ENCODE measurements at regions not wholly inside any gene's neighbourhood (a gene's known extent, or its start where the extent isn't known, plus 50 kb on each side); places are given as distances from the start of the nearest gene placed in this dataset.

GRCh38 chr4:170610434-170610833, 520.7 kb upstream of the AADAT start:
- CTCF ChIA-PET = no interaction called here
- Histone ChIP-seq H3K4me2 (no peak overlapping the region), H3K4me1 (no peaks in the 10 kb centered on the region), H3K9me3 (no peaks in the 10 kb centered on the region), H3K4me3 (no peak overlapping the region), H3K27ac (no peak overlapping the region)
- TF ChIP-seq ATOH8 (CRISPR knock-in tag; IDR thresholded peaks at IDR 0.05; ENCODE audit: low read depth) (no peak), HMGXB4 (CRISPR knock-in tag; IDR thresholded peaks at IDR 0.05; ENCODE audit: borderline replicate concordance) (no peak), EHF (CRISPR knock-in tag; IDR thresholded peaks at IDR 0.05) (no peak), SREBF2 (IDR thresholded peaks at IDR 0.05) (no peak), MAX (IDR thresholded peaks at IDR 0.05) (no peak), MAFK (IDR thresholded peaks at IDR 0.05; ENCODE audit: partially characterized antibody) (no peak), TFCP2L1 (CRISPR knock-in tag; IDR thresholded peaks at IDR 0.05) (no peak), FOSL2 (IDR thresholded peaks at IDR 0.05) (no peak), FOSL2 (CRISPR knock-in tag; IDR thresholded peaks at IDR 0.05) (no peak), POLR2AphosphoS2 (conservative IDR thresholded peaks at IDR 0.05; ENCODE audit: low read length) (no peak), CTCF (IDR thresholded peaks at IDR 0.05) (no peak), HDAC2 (IDR thresholded peaks at IDR 0.05) (no peak), ZNF302 (CRISPR knock-in tag; IDR thresholded peaks at IDR 0.05) (no peak), FOXS1 (CRISPR knock-in tag; IDR thresholded peaks at IDR 0.05) (no peak)
- POLR2A ChIA-PET = no interaction called here
- FAIRE-seq (no peak), DNase-seq (ENCODE audit: low read depth in 1 of 2, low spot score in 1 of 2) (no peak), ATAC-seq (no peak)
- WGBS (ENCODE audit: missing lambda C conversion rate) = 12% methylated on average over 2 of the region's 2 CpGs

GRCh38 chr4:170599894-170600293, 510.1 kb upstream of the AADAT start:
- no peak for FAIRE-seq
- no peaks in the 10 kb centered on the region for H3K9me3 ChIP-seq
- no peak overlapping the region for H3K4me3 ChIP-seq
- H3K4me2 ChIP-seq = no peak overlapping the region
- POLR2A ChIA-PET = no interaction called here
- CTCF ChIA-PET = interaction anchor here (0.6 kb wide), 1 partner anchor 1607 kb away, joined by 3 read pairs; no protein-coding TSS in a partner anchor
- no peak for ATAC-seq
- no peak for DNase-seq (ENCODE audit: low read depth in 1 of 2, low spot score in 1 of 2)
- WGBS (ENCODE audit: missing lambda C conversion rate) = 32% methylated on average over 4 of the region's 4 CpGs
- no peak overlapping the region for H3K27ac ChIP-seq
- no peak for TF ChIP-seq TP53 (CRISPR knock-in tag; IDR thresholded peaks at IDR 0.05)
- TF ChIP-seq CBX8 (IDR thresholded peaks at IDR 0.05) = no peak
- TF ChIP-seq RNF2 (IDR thresholded peaks at IDR 0.05; ENCODE audit: borderline replicate concordance, low read depth) = no peak
- no peak for TF ChIP-seq HOXA7 (CRISPR knock-in tag; IDR thresholded peaks at IDR 0.05)
- no peaks in the 10 kb centered on the region for H3K4me1 ChIP-seq

- no peaks in the 10 kb centered on the region for H3K4me1 ChIP-seq
- no peak overlapping the region for H3K27ac ChIP-seq
- POLR2A ChIA-PET = no interaction called here
- DNase-seq (ENCODE audit: low read depth in 1 of 2, low spot score in 1 of 2) (no peak), ATAC-seq (no peak), FAIRE-seq (no peak)
- H3K4me2 ChIP-seq = no peak overlapping the region
- no peak for TF ChIP-seq NFE2L2 (conservative IDR thresholded peaks at IDR 0.05; ENCODE audit: low read length)
- no peak for TF ChIP-seq HOXB5 (CRISPR knock-in tag; IDR thresholded peaks at IDR 0.05)
- TF ChIP-seq PBX3 (IDR thresholded peaks at IDR 0.05) = no peak
- no peak for TF ChIP-seq REST (IDR thresholded peaks at IDR 0.05)
- no peak for TF ChIP-seq JUN (IDR thresholded peaks at IDR 0.05)
- TF ChIP-seq NR3C1 (IDR thresholded peaks at IDR 0.05) = no peak
- no peak for TF ChIP-seq SMC3 (IDR thresholded peaks at IDR 0.05)
- 72% methylated on average over 3 of the region's 3 CpGs for whole genome bisulfite sequencing (ENCODE audit: missing lambda C conversion rate)
- H3K9me3 ChIP-seq = no peaks in the 10 kb centered on the region
- CTCF ChIA-PET = no interaction called here
- H3K4me3 ChIP-seq = no peak overlapping the region
These were observed 501.3 kb upstream of the AADAT start for GRCh38 chr4:170591076-170591475.

All from A549 (cell line).